ENCODE measurements at regions not wholly inside any gene's neighbourhood (a gene's known extent, or its start where the extent isn't known, plus 50 kb on each side); places are given as distances from the start of the nearest gene placed in this dataset.

DNA sequence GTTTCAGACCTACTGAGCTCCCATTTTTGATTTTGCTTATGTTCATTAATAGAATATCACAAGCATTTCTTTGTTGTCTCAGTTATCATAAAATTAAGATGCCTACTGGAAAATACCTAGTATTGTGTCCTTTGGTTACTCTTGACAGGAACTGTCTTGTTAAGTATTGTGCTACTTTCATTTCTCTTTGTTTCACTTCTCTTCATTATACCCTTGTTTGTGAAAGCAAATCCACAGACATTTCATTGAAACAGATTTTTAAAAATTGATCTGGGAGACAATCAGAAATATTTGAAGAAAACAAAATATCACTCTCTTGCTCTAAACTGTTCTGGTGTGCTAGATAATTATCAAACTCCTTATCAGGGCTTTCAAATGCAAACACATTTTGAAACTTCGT lies 290.5 kb upstream of the EYS start:
- no TSS peak for BruUV-seq (replicated peaks)
- DNase-seq (ENCODE audit: low read depth, low spot score): no peak
- H3K9me1 ChIP-seq (replicated peaks; ENCODE audit: control insufficient read depth, extremely low read depth, insufficient read depth, low read length): no peaks in the 10 kb centered on the region
- H2AFZ ChIP-seq (ENCODE audit: low read depth, low read length): no peak overlapping the region
- H3K79me2 ChIP-seq (ENCODE audit: control insufficient read depth, insufficient read depth, low read length): no peaks in the 10 kb centered on the region
- H3K27me3 ChIP-seq (ENCODE audit: control insufficient read depth in 2 of 2, insufficient read depth in 2 of 2, low read length in 2 of 2): no peaks in the 10 kb centered on the region
- H3K9me3 ChIP-seq (replicated peaks; ENCODE audit: control insufficient read depth, insufficient read depth, low read length): no peaks in the 10 kb centered on the region
- ChIA-PET POLR2A (no interaction called here), CTCF (no interaction called here)
- TF ChIP-seq MYC (IDR thresholded peaks at IDR 0.05; ENCODE audit: low read depth, low read length) (no peak), POLR2A (IDR thresholded peaks at IDR 0.05; ENCODE audit: low read depth, low read length) (no peak), FOS (IDR thresholded peaks at IDR 0.05; ENCODE audit: borderline replicate concordance, insufficient read depth, low read length) (no peak), GATA2 (IDR thresholded peaks at IDR 0.05; ENCODE audit: insufficient read depth, insufficient read length, low read depth, low read length) (no peak), POLR2AphosphoS5 (IDR thresholded peaks at IDR 0.05; ENCODE audit: insufficient read depth, low read depth, low read length) (no peak), JUN (IDR thresholded peaks at IDR 0.05; ENCODE audit: borderline replicate concordance, insufficient read depth, insufficient read length, low read depth) (no peak), EZH2 (IDR thresholded peaks at IDR 0.05; ENCODE audit: borderline replicate concordance, low read depth, low read length, severe bottlenecking) (no peak)
- TF ChIP-seq, protein P1, sequence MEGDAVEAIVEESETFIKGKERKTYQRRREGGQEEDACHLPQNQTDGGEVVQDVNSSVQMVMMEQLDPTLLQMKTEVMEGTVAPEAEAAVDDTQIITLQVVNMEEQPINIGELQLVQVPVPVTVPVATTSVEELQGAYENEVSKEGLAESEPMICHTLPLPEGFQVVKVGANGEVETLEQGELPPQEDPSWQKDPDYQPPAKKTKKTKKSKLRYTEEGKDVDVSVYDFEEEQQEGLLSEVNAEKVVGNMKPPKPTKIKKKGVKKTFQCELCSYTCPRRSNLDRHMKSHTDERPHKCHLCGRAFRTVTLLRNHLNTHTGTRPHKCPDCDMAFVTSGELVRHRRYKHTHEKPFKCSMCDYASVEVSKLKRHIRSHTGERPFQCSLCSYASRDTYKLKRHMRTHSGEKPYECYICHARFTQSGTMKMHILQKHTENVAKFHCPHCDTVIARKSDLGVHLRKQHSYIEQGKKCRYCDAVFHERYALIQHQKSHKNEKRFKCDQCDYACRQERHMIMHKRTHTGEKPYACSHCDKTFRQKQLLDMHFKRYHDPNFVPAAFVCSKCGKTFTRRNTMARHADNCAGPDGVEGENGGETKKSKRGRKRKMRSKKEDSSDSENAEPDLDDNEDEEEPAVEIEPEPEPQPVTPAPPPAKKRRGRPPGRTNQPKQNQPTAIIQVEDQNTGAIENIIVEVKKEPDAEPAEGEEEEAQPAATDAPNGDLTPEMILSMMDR (IDR thresholded peaks at IDR 0.05; ENCODE audit: extremely low read depth in 1 of 2, insufficient read depth in 1 of 2, low read depth in 1 of 2, low read length in 2 of 2): no peak
- H3K4me1 ChIP-seq (ENCODE audit: control insufficient read depth, extremely low read depth, insufficient read depth, low read length): no peaks in the 10 kb centered on the region
- H4K20me1 ChIP-seq (replicated peaks; ENCODE audit: control insufficient read depth, extremely low read depth, insufficient read depth, low read length): no peaks in the 10 kb centered on the region
- dilution Hi-C loops (cut with MboI; ENCODE audit: extremely low pct_ligation_motif_present, low sequenced_read_pairs): no loop called here
- no peak overlapping the region for H3K4me3 ChIP-seq (replicated peaks in 1 of 3; ENCODE audit: insufficient read depth in 1 of 3, low read depth in 1 of 3, low read length in 3 of 3)
- intact Hi-C loops (cut with micrococcal nuclease): no loop called here
- H3K4me2 ChIP-seq (ENCODE audit: insufficient read depth, low read length): no peak overlapping the region
- no peak for FAIRE-seq
- no peak overlapping the region for H3K27ac ChIP-seq (ENCODE audit: insufficient read depth, low read depth, low read length)
- no peaks in the 10 kb centered on the region for H3K36me3 ChIP-seq (ENCODE audit: control insufficient read depth in 2 of 2, extremely low read depth in 1 of 2, insufficient read depth in 2 of 2, low read length in 2 of 2)
- no peak overlapping the region for H3K9ac ChIP-seq (replicated peaks; ENCODE audit: extremely low read depth, insufficient read depth, low read length)

Measured in endothelial cell of umbilical vein (primary cell).